Activated T-cell treated with anti-CD3 and anti-CD28 coated beads, Interleukin-2, amount 50 U/mL, for 4 hours (primary cell): ENCODE measurements at regions not wholly inside any gene's neighbourhood (a gene's known extent, or its start where the extent isn't known, plus 50 kb on each side); places are given as distances from the start of the nearest gene placed in this dataset.

Experiments used
- ATAC-seq, 2 donors: fragments of 200-7000 bp; cut with Tn5 transposase; one replicate each; pipeline ENCODE4 v1.10.0; 2021
- DNase-seq: peaks from one replicate; pipeline ENCODE4 v3.0.0-alpha.2; 2020
- H3K27me3 Mint-ChIP-seq: one replicate; pipeline ENCODE4 v1.8.0; 2021; ENCODE audit warnings: low read depth, mixed read lengths
- H3K36me3 Mint-ChIP-seq: one replicate; pipeline ENCODE4 v1.8.0; 2022; ENCODE audit warnings: mixed read lengths; ENCODE audit not compliant: insufficient read depth
- H3K4me1 Mint-ChIP-seq: one replicate; pipeline ENCODE4 v1.8.0; 2021; ENCODE audit warnings: low read depth, mixed read lengths
- H3K4me3 Mint-ChIP-seq: one replicate; pipeline ENCODE4 v1.8.0; 2021; ENCODE audit warnings: mild to moderate bottlenecking, moderate library complexity, mixed read lengths
- H3K9me3 Mint-ChIP-seq: one replicate; pipeline ENCODE4 v1.8.0; 2021; ENCODE audit warnings: mixed read lengths

DNA sequence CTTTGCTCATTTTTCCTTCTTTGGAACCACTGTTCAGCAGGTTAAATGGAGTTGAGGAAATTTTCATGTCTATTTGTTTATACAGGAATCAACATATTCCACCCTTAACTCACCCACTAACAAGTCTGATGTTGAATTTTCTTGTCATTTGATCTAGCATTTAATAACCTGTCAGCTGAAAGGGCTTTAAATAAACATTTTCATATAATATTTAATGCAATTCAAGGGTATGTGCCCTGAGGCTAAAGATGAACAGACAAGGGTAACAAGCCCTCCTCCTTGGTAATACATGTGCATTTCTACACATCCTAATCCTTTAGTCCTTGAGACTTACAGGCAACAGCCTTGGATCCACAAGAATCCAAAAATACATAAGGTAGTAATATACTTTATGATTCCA, 435.0 kb upstream of the NR2F2 start:
- H3K4me1 Mint-ChIP-seq, result no peaks in the 10 kb centered on the region
- DNase-seq (no peak), ATAC-seq (no peak)
- no peak overlapping the region for H3K4me3 Mint-ChIP-seq
- H3K9me3 Mint-ChIP-seq, result no peaks in the 10 kb centered on the region
- no peaks in the 10 kb centered on the region for H3K36me3 Mint-ChIP-seq
- no peaks in the 10 kb centered on the region for H3K27me3 Mint-ChIP-seq

DNA sequence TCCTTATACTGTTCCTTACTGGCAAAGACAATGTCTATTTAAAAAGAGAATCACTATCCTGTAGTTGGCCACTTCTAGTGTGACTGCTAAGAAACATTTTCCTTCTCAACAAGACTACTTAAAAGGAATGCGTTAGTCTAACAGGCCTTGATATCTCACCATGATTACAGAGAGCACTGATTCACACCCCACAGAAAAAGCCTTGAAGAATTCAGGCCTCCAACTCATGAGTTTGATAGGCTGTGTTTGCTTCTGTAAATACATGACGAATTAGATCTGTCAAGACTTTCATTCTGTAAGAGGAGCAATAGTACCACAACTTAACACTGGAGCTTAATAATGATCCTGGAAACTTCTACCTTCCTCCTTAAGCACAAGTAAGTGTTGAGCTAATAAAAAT, 432.8 kb upstream of the NR2F2 start:
- no peaks in the 10 kb centered on the region for H3K36me3 Mint-ChIP-seq
- H3K4me3 Mint-ChIP-seq, result no peak overlapping the region
- no peaks in the 10 kb centered on the region for H3K4me1 Mint-ChIP-seq
- no peak for ATAC-seq
- no peaks in the 10 kb centered on the region for H3K27me3 Mint-ChIP-seq
- H3K9me3 Mint-ChIP-seq, result no peaks in the 10 kb centered on the region
- DNase-seq, result no peak

DNA sequence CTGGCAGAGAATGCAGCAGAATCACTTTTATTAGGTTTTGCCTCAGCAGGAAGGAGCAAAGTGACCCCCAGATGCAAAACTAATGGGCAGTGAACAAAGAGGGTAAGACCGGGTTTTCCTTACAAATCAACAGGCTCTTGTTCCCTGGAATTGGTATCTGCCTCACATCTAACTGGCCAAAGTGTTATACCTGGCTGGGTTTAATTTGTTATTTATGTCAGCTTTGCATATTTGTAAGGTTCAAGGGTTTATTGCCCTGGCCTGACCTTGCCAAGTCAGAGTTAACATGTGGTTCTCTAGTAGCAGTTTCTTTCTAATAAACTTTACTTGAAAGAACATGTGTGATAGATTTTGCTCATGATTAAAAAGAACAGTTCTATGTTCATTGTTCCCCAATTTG, 431.7 kb upstream of the NR2F2 start:
- no peak for DNase-seq
- no peaks in the 10 kb centered on the region for H3K27me3 Mint-ChIP-seq
- no peak overlapping the region for H3K4me3 Mint-ChIP-seq
- H3K36me3 Mint-ChIP-seq, result no peaks in the 10 kb centered on the region
- H3K4me1 Mint-ChIP-seq, result no peaks in the 10 kb centered on the region
- no peaks in the 10 kb centered on the region for H3K9me3 Mint-ChIP-seq
- no peak for ATAC-seq

DNA sequence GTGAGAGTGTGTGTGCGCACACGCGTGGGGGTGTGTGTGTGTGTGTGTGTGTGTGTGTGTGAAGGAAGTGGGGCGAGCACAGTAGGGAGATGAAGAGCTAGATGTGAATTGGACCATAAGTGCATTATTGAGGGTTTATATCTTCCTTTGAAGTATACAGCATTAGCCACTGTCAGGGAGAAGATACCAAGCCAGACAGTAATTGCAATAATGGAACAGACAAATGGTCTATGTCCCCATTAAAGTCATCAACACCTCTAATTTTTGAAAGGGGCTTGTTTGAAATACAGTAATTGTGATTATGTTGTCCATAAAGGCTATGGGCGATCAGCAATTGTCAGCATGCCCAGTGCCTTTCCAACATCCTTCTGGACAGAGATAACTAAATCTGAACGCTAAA, 429.2 kb upstream of the NR2F2 start:
- ATAC-seq (no peak), DNase-seq (no peak)
- H3K9me3 Mint-ChIP-seq, result no peaks in the 10 kb centered on the region
- no peaks in the 10 kb centered on the region for H3K4me1 Mint-ChIP-seq
- H3K4me3 Mint-ChIP-seq, result no peak overlapping the region
- H3K36me3 Mint-ChIP-seq, result no peaks in the 10 kb centered on the region
- H3K27me3 Mint-ChIP-seq, result no peaks in the 10 kb centered on the region

DNA sequence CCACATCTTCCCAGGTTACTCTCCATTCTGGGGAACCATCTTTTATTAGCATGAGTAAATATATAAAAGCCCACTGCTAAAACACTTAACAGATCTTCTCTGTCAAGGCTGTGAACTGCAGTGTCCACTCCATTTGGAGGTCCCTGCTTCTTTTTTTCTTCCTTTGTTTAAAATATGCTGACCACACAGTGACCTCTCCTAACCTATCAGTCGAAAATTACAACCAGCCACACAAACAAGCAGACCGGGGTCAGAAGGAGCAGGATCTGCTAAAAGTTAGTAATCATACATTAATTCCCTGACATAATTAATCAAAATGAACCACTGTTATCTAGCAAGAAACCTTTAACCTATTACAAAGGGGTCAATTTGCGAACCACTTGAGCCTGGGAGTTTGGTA, 427.9 kb upstream of the NR2F2 start:
- Mint-ChIP-seq H3K4me1 (no peaks in the 10 kb centered on the region), H3K36me3 (no peaks in the 10 kb centered on the region), H3K9me3 (no peaks in the 10 kb centered on the region), H3K4me3 (no peak overlapping the region), H3K27me3 (no peaks in the 10 kb centered on the region)
- DNase-seq (no peak), ATAC-seq (no peak)

DNA sequence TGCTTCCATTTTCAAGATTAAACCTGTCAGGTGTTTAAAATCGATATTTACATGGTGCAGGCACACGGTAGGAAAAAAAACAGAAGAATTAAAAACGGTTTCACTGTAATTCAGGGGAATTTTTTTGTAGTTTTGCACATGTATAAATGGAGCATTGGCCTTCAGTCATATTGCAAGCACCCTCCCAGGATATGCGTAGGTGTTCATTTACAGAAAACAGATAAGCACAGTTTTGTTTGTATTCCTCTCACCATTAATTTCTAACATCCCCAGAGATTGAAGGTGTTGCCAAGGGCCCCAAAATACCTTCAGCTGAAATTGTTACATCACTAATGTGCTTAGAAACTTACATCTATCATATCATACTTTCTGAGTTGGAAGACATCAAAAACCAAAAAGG, 427.1 kb upstream of the NR2F2 start:
- Mint-ChIP-seq H3K4me1 (no peaks in the 10 kb centered on the region), H3K36me3 (no peaks in the 10 kb centered on the region), H3K27me3 (no peaks in the 10 kb centered on the region), H3K4me3 (no peak overlapping the region), H3K9me3 (no peaks in the 10 kb centered on the region)
- DNase-seq (no peak), ATAC-seq (no peak)

DNA sequence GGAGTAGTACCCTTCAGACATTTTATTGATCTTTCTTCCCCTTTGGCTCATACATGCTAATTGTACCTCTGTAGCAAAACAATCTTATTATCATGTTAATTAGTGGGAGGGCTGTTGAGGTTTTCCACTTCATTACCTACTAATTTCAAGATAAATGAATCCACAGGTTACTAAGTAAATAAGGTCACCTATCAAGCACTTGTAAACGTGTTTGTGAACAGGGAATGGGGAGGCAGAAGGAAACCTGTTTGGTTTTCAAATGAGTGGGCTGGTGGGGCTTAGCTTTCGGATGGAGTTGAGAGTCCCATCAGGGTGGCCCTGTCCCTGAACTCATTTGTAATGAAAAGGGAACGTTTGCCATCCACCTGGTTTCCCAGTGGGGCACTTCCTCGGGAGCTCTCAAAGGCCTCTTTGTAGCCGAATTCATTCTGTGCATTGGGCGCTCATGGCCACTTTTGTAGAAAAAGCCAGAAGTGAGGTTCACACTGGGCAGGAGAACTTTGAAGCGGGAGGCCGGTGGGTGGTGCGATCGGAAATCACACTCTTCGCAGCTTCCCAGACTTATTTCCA, 419.8 kb upstream of the NR2F2 start:
- ATAC-seq, result no peak
- Mint-ChIP-seq H3K27me3 (peaks cover 3% of the 10 kb centered on the region), H3K36me3 (no peaks in the 10 kb centered on the region), H3K9me3 (no peaks in the 10 kb centered on the region), H3K4me1 (no peaks in the 10 kb centered on the region), H3K4me3 (no peak overlapping the region)
- no peak for DNase-seq

DNA sequence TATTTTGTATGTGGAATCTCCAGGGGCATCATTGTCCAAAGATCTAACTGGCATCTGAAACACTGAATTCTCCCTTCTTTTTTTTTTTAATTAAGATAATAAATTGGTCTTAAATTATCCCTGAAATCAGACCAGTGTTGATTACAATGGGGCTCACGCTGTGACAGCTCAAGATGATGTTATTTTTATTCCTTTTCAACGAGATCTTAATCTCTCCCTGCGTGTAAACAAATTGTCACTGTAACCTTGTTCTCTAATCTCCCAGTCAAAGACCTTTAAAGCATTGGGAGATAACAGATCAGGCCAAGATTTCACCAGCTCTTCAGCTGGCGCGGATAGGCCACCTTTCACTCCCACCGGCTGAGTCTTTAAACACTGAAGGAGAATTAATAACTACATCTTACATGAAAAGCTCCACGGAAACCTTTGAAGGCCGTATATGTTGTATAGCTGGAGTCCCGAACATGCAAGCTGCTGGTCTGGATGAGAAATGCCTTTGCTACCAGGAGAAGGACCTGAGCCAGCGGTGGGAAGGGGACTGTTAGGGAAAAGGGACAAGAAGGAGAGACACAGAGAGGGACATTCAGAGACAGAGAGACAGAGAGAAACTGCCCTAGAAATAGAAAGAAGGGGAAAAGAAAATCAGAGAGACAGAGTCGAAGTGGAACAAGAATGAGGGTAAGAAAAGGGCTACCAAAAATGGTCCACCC, 418.8 kb upstream of the NR2F2 start:
- Mint-ChIP-seq H3K4me1 (no peaks in the 10 kb centered on the region), H3K9me3 (no peaks in the 10 kb centered on the region), H3K4me3 (no peak overlapping the region), H3K36me3 (no peaks in the 10 kb centered on the region), H3K27me3 (peaks cover 3% of the 10 kb centered on the region)
- ATAC-seq (no peak), DNase-seq (no peak)

DNA sequence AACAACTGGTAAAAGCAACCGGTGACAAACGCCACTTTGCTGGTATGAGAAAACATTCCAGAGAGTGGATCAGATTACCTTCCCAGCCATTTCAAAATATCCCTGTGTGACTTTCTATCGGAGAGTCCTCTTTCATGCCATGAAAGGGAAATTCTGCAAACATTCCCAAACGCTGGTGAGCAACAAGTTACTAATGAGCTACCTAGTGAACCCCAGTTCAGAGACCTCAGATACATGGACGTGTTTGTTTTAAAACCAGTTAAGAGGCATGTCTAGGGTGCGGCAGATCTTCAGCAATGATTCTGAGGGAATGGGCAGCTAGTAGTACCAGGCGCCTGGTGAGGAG, 418.2 kb upstream of the NR2F2 start:
- DNase-seq (no peak), ATAC-seq (no peak)
- Mint-ChIP-seq H3K27me3 (peaks cover 3% of the 10 kb centered on the region), H3K4me3 (no peak overlapping the region), H3K36me3 (no peaks in the 10 kb centered on the region), H3K4me1 (no peaks in the 10 kb centered on the region), H3K9me3 (no peaks in the 10 kb centered on the region)

DNA sequence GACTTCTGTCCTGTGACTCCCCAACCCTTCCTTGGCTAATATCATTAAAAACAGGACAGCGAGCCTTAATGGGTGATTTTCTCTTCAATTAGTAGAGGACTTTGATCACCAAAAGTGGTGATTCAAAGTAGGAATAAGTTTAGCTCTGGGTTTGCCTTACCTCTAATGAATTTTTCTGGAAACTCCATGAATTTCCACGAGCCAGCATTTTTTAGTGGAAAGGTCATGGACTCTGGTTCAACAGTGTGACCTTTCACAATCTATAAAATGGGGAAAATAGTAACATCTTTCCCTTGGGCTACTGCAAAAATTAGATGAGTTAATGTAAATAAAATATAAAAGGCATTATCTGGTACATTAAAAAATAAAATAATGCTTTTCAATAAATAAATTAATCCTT, 417.8 kb upstream of the NR2F2 start:
- Mint-ChIP-seq H3K9me3 (no peaks in the 10 kb centered on the region), H3K36me3 (no peaks in the 10 kb centered on the region), H3K27me3 (peaks cover 3% of the 10 kb centered on the region), H3K4me1 (no peaks in the 10 kb centered on the region), H3K4me3 (no peak overlapping the region)
- DNase-seq, result no peak
- ATAC-seq, result no peak

DNA sequence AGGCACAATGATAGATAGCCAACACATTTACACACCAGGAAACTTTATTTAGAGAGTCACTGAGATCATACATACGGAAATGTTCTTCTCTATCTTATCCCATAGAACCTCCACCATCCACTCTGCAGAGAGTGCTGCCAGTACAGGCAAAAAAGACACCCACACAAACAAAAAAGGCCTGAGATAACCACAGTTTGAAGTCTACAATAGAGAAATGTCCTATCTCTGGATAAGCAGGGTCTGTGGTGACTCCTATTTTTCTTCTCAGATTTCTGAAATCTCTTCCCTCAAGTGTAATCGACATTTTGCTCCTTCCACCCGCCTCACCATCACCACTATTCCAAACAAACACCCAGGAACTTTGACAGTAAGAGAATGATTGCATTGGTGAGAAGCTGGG, 413.9 kb upstream of the NR2F2 start:
- no peak for ATAC-seq
- no peak for DNase-seq
- Mint-ChIP-seq H3K9me3 (no peaks in the 10 kb centered on the region), H3K4me1 (no peaks in the 10 kb centered on the region), H3K36me3 (no peaks in the 10 kb centered on the region), H3K27me3 (peaks cover 3% of the 10 kb centered on the region), H3K4me3 (no peak overlapping the region)

DNA sequence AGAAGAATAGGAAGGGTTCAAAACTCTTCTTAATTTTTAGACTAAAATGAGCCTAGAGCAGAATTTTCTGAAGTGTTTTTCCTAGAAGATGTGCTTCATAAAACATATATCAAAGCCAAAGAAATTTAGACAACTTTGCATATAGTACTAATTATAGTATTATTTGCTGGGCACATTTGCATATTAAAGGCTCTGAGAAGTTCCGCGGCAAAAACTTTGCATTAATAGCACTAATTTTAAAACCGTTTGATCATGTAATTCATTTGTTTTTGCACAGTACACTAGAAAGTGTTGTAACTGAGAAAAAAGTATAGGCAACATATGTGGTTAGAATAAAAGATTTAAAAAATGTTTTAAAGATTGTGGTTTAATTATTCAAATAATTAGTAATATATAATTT, 412.0 kb upstream of the NR2F2 start:
- DNase-seq (no peak), ATAC-seq (no peak)
- no peaks in the 10 kb centered on the region for H3K36me3 Mint-ChIP-seq

DNA sequence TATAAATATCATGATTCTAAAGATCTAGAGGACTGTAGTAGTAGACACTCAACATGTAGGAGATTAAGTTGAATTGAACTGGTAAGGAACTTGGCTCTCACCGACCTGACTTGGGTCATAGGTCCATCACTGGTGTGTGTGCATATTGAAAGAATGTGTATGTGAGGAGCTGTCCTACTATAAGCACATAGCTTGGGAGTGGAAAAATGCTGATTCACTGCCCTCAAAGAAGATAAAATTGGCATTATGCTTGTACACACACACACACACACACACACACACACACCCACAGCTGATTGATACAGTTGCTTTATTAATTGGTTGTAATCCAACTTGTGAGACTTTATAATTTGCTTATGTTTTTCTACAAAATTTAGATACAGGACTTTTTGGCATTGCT, 411.0 kb upstream of the NR2F2 start:
- Mint-ChIP-seq H3K9me3 (no peaks in the 10 kb centered on the region), H3K4me3 (no peak overlapping the region), H3K27me3 (no peaks in the 10 kb centered on the region), H3K4me1 (no peaks in the 10 kb centered on the region), H3K36me3 (no peaks in the 10 kb centered on the region)
- DNase-seq, result no peak
- no peak for ATAC-seq

More for the DNA sequence above, 412.0 kb upstream of the NR2F2 start:
- Mint-ChIP-seq H3K4me1 (no peaks in the 10 kb centered on the region), H3K4me3 (no peak overlapping the region), H3K27me3 (no peaks in the 10 kb centered on the region), H3K9me3 (no peaks in the 10 kb centered on the region)

DNA sequence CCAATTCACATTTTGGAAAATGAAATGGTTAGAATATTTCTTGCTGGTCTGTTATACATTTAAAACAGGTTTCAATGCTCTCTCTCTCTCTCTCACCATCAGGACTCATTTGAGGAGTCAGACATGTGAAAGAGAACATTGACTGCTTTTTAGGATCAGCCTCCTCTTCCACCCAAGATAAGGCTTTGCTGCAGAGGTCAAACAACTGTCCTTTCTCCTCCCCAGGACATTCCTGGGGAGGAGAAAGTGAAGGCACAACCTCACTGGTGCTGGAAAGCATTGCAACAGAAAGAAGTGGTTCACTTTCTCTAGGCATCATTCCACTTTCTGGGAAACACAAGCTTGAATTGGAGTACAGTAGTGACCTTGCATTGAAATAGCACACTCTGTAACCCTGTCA, 409.1 kb upstream of the NR2F2 start:
- no peaks in the 10 kb centered on the region for H3K9me3 Mint-ChIP-seq
- DNase-seq, result no peak
- no peaks in the 10 kb centered on the region for H3K36me3 Mint-ChIP-seq
- no peaks in the 10 kb centered on the region for H3K4me1 Mint-ChIP-seq
- no peak overlapping the region for H3K4me3 Mint-ChIP-seq
- ATAC-seq, result no peak
- H3K27me3 Mint-ChIP-seq, result no peaks in the 10 kb centered on the region

DNA sequence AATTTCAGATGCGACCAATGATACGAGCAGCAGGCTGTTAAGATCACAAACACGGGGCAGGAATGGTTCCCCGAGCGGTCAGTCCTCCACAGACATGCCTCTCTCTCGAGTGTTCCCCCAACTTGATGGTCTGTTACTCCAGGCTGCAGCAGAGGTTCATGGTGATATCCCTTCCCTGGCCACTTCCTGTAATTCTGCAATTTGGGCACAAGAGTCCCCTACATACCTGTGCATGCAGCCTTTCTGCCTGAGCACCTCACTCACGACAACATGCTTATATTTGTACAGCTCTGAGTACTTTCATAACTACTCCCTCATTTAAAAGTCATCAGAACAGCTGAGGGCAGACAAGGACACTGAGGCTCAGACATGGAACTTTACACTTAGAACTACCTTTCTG, 408.1 kb upstream of the NR2F2 start:
- ATAC-seq (no peak), DNase-seq (no peak)
- Mint-ChIP-seq H3K27me3 (no peaks in the 10 kb centered on the region), H3K4me1 (no peaks in the 10 kb centered on the region), H3K36me3 (no peaks in the 10 kb centered on the region), H3K9me3 (no peaks in the 10 kb centered on the region), H3K4me3 (no peak overlapping the region)

DNA sequence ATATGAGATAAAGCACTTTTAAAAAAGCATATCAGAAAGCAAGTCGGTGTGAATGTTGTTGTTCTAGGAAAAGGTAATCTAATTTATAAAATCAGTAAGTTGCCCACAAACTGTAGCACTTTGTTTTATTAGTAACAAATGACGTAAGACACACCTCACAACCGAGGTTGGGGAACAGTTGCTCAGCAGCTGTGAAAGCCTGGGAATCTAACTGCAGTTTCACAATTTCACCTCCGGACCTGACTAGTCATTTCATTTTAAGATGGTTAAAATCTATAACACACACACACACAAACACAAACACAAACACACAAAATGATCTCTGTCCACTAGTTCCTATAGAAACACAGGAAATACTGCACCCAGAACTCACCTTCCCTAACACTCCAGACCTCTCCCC, 406.7 kb upstream of the NR2F2 start:
- Mint-ChIP-seq H3K27me3 (no peaks in the 10 kb centered on the region), H3K4me3 (no peak overlapping the region), H3K9me3 (no peaks in the 10 kb centered on the region), H3K36me3 (no peaks in the 10 kb centered on the region), H3K4me1 (peaks cover 1% of the 10 kb centered on the region)
- DNase-seq (no peak), ATAC-seq (no peak)
